ENCODE measurements at regions not wholly inside any gene's neighbourhood (a gene's known extent, or its start where the extent isn't known, plus 50 kb on each side); places are given as distances from the start of the nearest gene placed in this dataset.

DNA sequence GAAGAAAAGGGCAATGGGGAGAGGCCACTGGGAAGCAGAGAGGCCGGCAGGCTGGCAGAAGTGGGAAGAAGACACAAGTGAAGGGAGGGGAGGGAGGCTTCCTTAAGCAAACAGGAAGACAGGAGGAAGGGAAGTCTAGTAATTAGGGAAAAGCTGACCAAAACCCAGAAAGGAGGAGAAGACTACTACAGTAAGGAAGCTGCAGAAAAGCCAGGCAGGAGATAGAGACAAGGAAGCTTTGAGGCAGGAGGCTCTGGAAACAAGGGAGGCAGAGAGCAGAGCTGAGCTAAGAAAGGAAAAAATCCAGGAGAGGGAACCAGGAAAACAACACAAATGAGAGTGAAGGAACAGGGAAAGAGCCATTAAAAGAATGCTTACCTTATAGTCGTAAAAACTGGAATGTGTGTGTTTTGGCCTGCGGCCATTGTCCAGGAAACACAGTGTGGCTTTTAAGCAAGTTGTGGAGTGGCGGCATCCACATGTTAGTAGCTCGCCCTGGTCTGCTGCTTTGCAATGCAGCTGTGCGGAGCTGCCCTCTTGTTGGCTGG, 317.1 kb upstream of the CLINT1 start:
- H3K4me3 ChIP-seq (replicated peaks; ENCODE audit: insufficient read depth, low read length): no peak overlapping the region
- H3K27me3 ChIP-seq (ENCODE audit: insufficient read depth, poor library complexity, severe bottlenecking): no peaks in the 10 kb centered on the region
- no peak overlapping the region for H3K27ac ChIP-seq (replicated peaks)
- no peak for DNase-seq (ENCODE audit: low read depth in 1 of 2, low spot score in 1 of 2)
- TF ChIP-seq SPI1 (IDR thresholded peaks at IDR 0.05; ENCODE audit: borderline replicate concordance, low read depth): no peak
- no peak for TF ChIP-seq REST (IDR thresholded peaks at IDR 0.05; ENCODE audit: insufficient replicate concordance, low read depth)
- TF ChIP-seq POLR2AphosphoS5 (IDR thresholded peaks at IDR 0.05; ENCODE audit: low read depth): no peak
- no peak for TF ChIP-seq CTCF (IDR thresholded peaks at IDR 0.05; ENCODE audit: insufficient read depth, low read length)

- H3K4me3 ChIP-seq (replicated peaks; ENCODE audit: insufficient read depth, low read length): no peak overlapping the region
- DNase-seq (ENCODE audit: low read depth in 1 of 2, low spot score in 1 of 2): peak; percentile 11 to 59
- H3K27ac ChIP-seq (replicated peaks): no peak overlapping the region
- TF ChIP-seq CTCF (IDR thresholded peaks at IDR 0.05; ENCODE audit: insufficient read depth, low read length) (peak; percentile 55), GABPA (IDR thresholded peaks at IDR 0.05; ENCODE audit: low read depth) (no peak), REST (IDR thresholded peaks at IDR 0.05; ENCODE audit: insufficient replicate concordance, low read depth) (no peak)
- H3K27me3 ChIP-seq (ENCODE audit: insufficient read depth, poor library complexity, severe bottlenecking): no peaks in the 10 kb centered on the region
These were observed 316.2 kb upstream of the CLINT1 start for GRCh38 chr5:158174918-158175851.

DNA sequence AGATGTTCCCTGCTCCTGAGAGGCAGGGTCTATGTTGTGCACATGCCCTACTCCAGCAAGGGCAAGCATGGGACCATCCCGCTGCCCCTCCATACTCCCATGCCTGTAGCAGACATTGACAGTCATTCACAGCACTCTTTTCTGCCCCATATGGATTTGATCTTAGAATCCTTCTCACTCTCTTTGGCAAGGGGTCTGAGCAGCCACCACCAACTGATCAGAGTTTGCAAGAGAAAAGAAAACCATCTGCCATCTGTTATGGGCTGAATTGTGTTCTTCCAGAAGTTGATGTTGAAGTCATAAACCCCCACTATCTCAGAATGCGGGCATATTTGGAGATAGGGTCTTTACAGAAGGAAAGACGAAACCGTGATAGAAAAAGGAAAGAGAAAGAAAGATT, 315.1 kb upstream of the CLINT1 start:
- TF ChIP-seq POLR2AphosphoS5 (IDR thresholded peaks at IDR 0.05; ENCODE audit: low read depth) (no peak), REST (IDR thresholded peaks at IDR 0.05; ENCODE audit: insufficient replicate concordance, low read depth) (no peak), GABPA (IDR thresholded peaks at IDR 0.05; ENCODE audit: low read depth) (no peak), SPI1 (IDR thresholded peaks at IDR 0.05; ENCODE audit: borderline replicate concordance, low read depth) (no peak), CTCF (IDR thresholded peaks at IDR 0.05; ENCODE audit: insufficient read depth, low read length) (no peak)
- DNase-seq (ENCODE audit: low read depth in 1 of 2, low spot score in 1 of 2): no peak
- no peak overlapping the region for H3K4me3 ChIP-seq (replicated peaks; ENCODE audit: insufficient read depth, low read length)
- H3K27ac ChIP-seq (replicated peaks): no peak overlapping the region
- no peaks in the 10 kb centered on the region for H3K27me3 ChIP-seq (ENCODE audit: insufficient read depth, poor library complexity, severe bottlenecking)

All from HL-60 (cell line).